Colonic mucosa (tissue), 4 donors: ENCODE measurements at regions not wholly inside any gene's neighbourhood (a gene's known extent, or its start where the extent isn't known, plus 50 kb on each side); places are given as distances from the start of the nearest gene placed in this dataset.

Experiments
- DNase-seq: peaks from one replicate; pipeline ENCODE4 v3.0.0-alpha.2; 2020
- H3K27ac ChIP-seq: fragments of 200-600 bp; one replicate; pipeline ENCODE4 v1.8.0; 2021
- H3K27me3 ChIP-seq: fragments of 200-600 bp; one replicate; pipeline ENCODE4 v1.8.0; 2021
- H3K36me3 ChIP-seq: fragments of 200-600 bp; one replicate; pipeline ENCODE4 v1.8.0; 2021
- H3K4me1 ChIP-seq: fragments of 200-600 bp; one replicate; pipeline ENCODE4 v1.8.0; 2021; ENCODE audit warnings: mild to moderate bottlenecking
- H3K4me3 ChIP-seq: fragments of 200-600 bp; one replicate; pipeline ENCODE4 v1.8.0; 2021
- H3K9ac ChIP-seq, 2 donors: one replicate each; pipeline ENCODE4 v1.7.0; 2013; ENCODE audit warnings: control low read depth in 2 of 2, low read depth in 2 of 2, low read length in 2 of 2
- H3K9me3 ChIP-seq: fragments of 200-600 bp; one replicate; pipeline ENCODE4 v1.8.0; 2021
- intact Hi-C: fragments of 100-400 bp; cut with DNase I; formaldehyde crosslinking; loops from one replicate; pipeline ENCODE4 v1.14.1; 2022
- TF ChIP-seq, protein P1 (sequence below): fragments of 200-600 bp; IDR thresholded peaks from one replicate; pipeline ENCODE4 v1.8.0; 2022; ENCODE audit warnings: antibody characterized with exemption, mild to moderate bottlenecking
- donor health status: healthy.
- donor health status: DM: no; HTN: no; CAD: no.
- donor health status: DM: no; HTN: no; CAD: no.

DNA sequence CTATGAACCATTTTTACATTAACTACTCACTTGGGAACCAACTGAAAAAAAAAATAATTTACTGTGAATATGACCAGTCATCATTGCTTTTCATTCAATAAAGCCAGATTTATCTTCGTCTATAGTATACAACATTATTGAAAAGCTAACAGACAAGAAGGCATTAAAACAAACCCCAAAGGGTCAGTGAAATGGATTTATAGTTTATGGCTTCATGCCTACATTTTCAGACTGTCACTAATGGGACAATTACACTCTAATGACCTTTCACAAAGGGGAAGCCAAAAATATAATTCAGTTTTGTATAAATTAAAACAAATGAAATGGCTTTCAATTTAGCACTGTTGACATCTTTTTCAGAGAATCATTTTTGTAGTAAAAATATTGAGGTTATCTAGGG, 169.1 kb downstream of the DSEL start:
- H3K36me3 ChIP-seq: no peaks in the 10 kb centered on the region

DNA sequence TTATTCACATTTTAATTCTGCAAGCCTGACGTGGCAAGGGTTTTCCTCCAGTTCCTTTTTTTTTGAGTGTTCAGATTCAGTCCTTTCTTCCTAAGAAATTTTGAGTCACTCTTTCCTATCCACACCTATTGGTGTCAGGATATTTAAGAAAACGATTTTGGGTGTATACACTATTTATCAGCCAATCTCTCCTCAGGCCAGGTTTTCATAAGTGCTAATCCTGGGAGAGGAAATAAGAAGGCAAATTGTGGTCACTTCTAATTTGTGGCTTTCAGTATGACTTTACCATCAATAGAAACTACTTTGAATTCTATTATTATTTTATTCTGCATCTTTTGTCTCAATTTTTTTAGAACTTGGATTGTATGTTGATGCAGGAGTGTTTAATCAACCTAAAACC, 174.4 kb downstream of the DSEL start:
- intact Hi-C loops: no loop called here
- Histone ChIP-seq H3K9me3 (no peaks in the 10 kb centered on the region), H3K9ac (no peak overlapping the region), H3K27ac (no peak overlapping the region), H3K4me1 (no peaks in the 10 kb centered on the region), H3K36me3 (no peaks in the 10 kb centered on the region), H3K4me3 (no peak overlapping the region), H3K27me3 (no peaks in the 10 kb centered on the region)
- no peak for DNase-seq
- TF ChIP-seq, protein P1, sequence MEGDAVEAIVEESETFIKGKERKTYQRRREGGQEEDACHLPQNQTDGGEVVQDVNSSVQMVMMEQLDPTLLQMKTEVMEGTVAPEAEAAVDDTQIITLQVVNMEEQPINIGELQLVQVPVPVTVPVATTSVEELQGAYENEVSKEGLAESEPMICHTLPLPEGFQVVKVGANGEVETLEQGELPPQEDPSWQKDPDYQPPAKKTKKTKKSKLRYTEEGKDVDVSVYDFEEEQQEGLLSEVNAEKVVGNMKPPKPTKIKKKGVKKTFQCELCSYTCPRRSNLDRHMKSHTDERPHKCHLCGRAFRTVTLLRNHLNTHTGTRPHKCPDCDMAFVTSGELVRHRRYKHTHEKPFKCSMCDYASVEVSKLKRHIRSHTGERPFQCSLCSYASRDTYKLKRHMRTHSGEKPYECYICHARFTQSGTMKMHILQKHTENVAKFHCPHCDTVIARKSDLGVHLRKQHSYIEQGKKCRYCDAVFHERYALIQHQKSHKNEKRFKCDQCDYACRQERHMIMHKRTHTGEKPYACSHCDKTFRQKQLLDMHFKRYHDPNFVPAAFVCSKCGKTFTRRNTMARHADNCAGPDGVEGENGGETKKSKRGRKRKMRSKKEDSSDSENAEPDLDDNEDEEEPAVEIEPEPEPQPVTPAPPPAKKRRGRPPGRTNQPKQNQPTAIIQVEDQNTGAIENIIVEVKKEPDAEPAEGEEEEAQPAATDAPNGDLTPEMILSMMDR: no peak

More for the DNA sequence above, 169.1 kb downstream of the DSEL start:
- no peak for DNase-seq
- Histone ChIP-seq H3K9ac (no peak overlapping the region), H3K4me1 (no peaks in the 10 kb centered on the region), H3K9me3 (no peaks in the 10 kb centered on the region), H3K27me3 (no peaks in the 10 kb centered on the region), H3K27ac (no peak overlapping the region), H3K4me3 (no peak overlapping the region)
- intact Hi-C loops: no loop called here
- TF ChIP-seq, protein P1: no peak

DNA sequence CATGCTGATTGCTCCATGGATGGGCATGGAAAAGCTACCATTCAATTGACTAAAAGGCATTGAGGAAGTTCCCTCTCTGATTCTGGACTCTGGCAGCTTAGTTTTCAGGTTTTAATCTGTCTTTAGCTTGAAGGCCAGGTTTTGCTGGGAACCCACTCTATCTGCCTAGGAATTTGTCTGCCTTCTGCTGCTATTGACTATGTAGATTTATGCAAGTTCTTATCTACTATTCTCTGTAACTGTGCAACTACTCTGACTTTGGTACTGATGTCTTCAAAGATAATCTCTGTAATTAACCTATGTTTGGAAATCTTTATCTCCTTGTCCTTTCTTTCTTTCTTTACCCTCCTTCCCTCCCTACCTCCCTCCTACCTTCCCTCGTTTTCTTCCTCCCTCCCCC, 178.8 kb downstream of the DSEL start:
- TF ChIP-seq, protein P1: no peak
- intact Hi-C loops: no loop called here

DNA sequence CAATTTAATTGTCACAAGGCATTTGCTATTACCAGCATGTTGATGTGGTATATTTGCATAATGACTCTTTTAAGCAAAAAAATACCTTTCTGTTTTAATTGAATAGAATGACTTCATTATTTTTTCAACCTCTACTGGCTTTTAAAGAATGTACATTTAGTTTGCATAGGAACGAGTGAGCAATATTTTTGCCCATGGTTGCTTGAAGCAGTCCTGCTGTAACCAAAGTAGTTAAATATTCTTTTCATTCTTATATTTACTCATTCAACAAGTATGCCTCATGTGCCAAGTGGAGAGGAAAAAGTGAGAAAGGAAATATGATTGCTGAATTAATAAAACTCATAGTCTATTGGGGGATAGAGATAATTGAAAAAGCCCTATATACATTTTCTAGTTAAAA, 184.7 kb downstream of the DSEL start:
- H3K27me3 ChIP-seq: no peaks in the 10 kb centered on the region
- intact Hi-C loops: no loop called here
- H3K27ac ChIP-seq: no peak overlapping the region
- H3K4me1 ChIP-seq: no peaks in the 10 kb centered on the region
- H3K9me3 ChIP-seq: no peaks in the 10 kb centered on the region
- TF ChIP-seq, protein P1: no peak
- no peak for DNase-seq
- H3K36me3 ChIP-seq: no peaks in the 10 kb centered on the region
- H3K4me3 ChIP-seq: no peak overlapping the region
- H3K9ac ChIP-seq: no peak overlapping the region

More for the DNA sequence above, 178.8 kb downstream of the DSEL start:
- Histone ChIP-seq H3K27ac (no peak overlapping the region), H3K36me3 (no peaks in the 10 kb centered on the region), H3K4me1 (no peaks in the 10 kb centered on the region), H3K27me3 (no peaks in the 10 kb centered on the region), H3K9ac (no peak overlapping the region), H3K9me3 (no peaks in the 10 kb centered on the region), H3K4me3 (no peak overlapping the region)
- DNase-seq: no peak

DNA sequence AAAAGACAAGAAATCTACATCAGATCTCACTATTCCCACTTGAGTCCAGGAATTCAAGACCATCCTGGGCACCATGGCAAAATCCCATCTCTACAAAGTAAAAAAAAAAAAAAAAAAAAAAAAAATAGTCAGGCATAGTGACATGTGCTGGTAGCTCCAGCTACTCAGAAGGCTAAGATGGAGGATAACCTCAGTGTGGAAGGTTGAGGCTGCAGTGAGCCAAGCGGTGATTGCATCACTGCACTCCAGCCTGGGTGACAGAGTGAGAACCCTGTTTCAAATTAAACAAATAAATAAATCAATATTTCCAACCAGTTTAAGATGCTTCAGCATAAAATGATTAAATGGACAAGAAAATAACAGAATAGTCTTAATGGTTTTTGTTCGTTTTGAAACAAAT, 197.4 kb downstream of the DSEL start:
- Histone ChIP-seq H3K36me3 (no peaks in the 10 kb centered on the region), H3K27ac (no peak overlapping the region), H3K4me1 (no peaks in the 10 kb centered on the region), H3K9ac (no peak overlapping the region), H3K27me3 (no peaks in the 10 kb centered on the region), H3K9me3 (no peaks in the 10 kb centered on the region), H3K4me3 (no peak overlapping the region)
- intact Hi-C loops: no loop called here
- DNase-seq: no peak
- TF ChIP-seq, protein P1: no peak

DNA sequence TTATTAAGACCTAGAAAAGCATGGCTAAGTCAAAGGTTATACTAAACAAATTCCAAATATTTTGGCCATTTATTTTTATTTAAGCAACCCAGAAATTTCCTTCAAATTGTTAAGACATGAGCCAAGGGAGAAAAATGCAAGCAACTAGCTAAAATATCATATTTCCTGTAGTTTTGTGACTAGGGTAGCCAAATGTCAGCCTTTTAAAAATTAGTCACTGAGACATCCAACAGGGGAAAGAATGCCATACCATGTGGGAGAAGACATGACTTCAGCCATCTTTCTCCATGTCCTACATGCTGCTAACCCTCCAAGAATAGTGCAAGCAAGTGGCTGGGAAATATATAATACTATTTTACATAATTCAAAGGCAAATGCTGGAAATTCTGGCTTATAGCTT, 197.9 kb downstream of the DSEL start:
- H3K4me3 ChIP-seq: no peak overlapping the region
- DNase-seq: no peak
- no peaks in the 10 kb centered on the region for H3K4me1 ChIP-seq
- H3K27me3 ChIP-seq: no peaks in the 10 kb centered on the region
- H3K9ac ChIP-seq: no peak overlapping the region
- H3K27ac ChIP-seq: no peak overlapping the region
- intact Hi-C loops: no loop called here
- H3K9me3 ChIP-seq: no peaks in the 10 kb centered on the region
- TF ChIP-seq, protein P1: no peak
- no peaks in the 10 kb centered on the region for H3K36me3 ChIP-seq
